Prostate gland (tissue), 2 donors: ENCODE measurements at regions not wholly inside any gene's neighbourhood (a gene's known extent, or its start where the extent isn't known, plus 50 kb on each side); places are given as distances from the start of the nearest gene placed in this dataset.

ENCODE experiments used
- POLR2A ChIP-seq: fragments of 450-650 bp; IDR thresholded peaks from one replicate; pipeline ENCODE4 v1.6.1; 2016; ENCODE audit warnings: antibody characterized with exemption, mild to moderate bottlenecking
- POLR2AphosphoS5 ChIP-seq: sonication (generic); formaldehyde crosslinking; IDR thresholded peaks from one replicate; pipeline ENCODE4 v1.6.1; 2017; ENCODE audit warnings: antibody characterized with exemption
- TF ChIP-seq, protein P1 (sequence below), 4 experiments: fragments of 200-600 bp in 2 of 4; fragments of 450-650 bp in 2 of 4; sonication (generic) in 2 of 4; IDR thresholded peaks; 1 replicate in 3 of 4; 2 replicates in 1 of 4; pipeline ENCODE4 v1.5.1; 2016 to 2019; ENCODE audit warnings: antibody characterized with exemption in 4 of 4, mild to moderate bottlenecking in 2 of 4, moderate library complexity in 2 of 4

DNA sequence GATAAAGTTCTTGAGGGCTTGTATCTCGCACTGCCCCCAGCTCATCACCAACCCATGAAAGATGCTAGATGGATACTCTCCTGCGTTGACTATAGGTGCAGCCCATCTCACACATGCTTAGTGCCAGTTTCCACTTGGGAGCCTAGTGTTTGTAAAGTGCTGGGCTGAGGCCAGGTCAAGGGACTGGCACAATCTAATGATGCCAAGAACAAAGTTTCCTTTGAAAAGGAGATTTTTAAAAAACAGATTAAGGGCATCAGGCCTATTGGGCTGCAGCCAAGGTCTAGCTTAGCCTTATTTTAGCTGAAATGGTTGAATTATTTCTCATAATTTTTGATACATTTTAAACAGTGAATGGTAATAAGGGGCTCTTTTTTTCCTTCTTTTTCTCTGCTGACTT lies 259.0 kb downstream of the ADRA2A start:
- TF ChIP-seq POLR2A = no peak
- TF ChIP-seq, protein P1, sequence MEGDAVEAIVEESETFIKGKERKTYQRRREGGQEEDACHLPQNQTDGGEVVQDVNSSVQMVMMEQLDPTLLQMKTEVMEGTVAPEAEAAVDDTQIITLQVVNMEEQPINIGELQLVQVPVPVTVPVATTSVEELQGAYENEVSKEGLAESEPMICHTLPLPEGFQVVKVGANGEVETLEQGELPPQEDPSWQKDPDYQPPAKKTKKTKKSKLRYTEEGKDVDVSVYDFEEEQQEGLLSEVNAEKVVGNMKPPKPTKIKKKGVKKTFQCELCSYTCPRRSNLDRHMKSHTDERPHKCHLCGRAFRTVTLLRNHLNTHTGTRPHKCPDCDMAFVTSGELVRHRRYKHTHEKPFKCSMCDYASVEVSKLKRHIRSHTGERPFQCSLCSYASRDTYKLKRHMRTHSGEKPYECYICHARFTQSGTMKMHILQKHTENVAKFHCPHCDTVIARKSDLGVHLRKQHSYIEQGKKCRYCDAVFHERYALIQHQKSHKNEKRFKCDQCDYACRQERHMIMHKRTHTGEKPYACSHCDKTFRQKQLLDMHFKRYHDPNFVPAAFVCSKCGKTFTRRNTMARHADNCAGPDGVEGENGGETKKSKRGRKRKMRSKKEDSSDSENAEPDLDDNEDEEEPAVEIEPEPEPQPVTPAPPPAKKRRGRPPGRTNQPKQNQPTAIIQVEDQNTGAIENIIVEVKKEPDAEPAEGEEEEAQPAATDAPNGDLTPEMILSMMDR (IDR thresholded peaks at IDR 0.05) = no peak
- TF ChIP-seq POLR2AphosphoS5 = no peak
